Keratinocyte (primary cell): ENCODE measurements at regions not wholly inside any gene's neighbourhood (a gene's known extent, or its start where the extent isn't known, plus 50 kb on each side); places are given as distances from the start of the nearest gene placed in this dataset.
"Not testable (repeated sequence)": the region's sequence is repeated elsewhere in the genome, so short reads cannot be mapped to it uniquely, and the experiment has no call there.

ENCODE experiments used
- DNase-seq: peaks from one replicate; pipeline ENCODE4 v3.0.0-alpha.2; 2011; ENCODE audit warnings: low read depth, missing footprints, low spot score
- FAIRE-seq: peaks from 2 replicates; lab custom pipeline; 2011; peaks lifted over from hg19 to GRCh38; lab: Jason Lieb, UNC
- H2AFZ ChIP-seq: 2 replicates; pipeline ENCODE4 v1.6.0; 2012; ENCODE audit warnings: low read length, control low read depth, inconsistent platforms; ENCODE audit not compliant: control insufficient read depth
- H3K27ac ChIP-seq: 2 replicates; pipeline ENCODE4 v1.5.1; 2011; ENCODE audit warnings: low read length; ENCODE audit not compliant: control insufficient read depth, insufficient read depth
- H3K27me3 ChIP-seq: 3 replicates; pipeline ENCODE4 v1.6.0; 2011; ENCODE audit warnings: low read length; ENCODE audit not compliant: control insufficient read depth, insufficient read depth; ENCODE audit errors: extremely low read depth
- H3K36me3 ChIP-seq, 2 experiments: 2 replicates in 1 of 2; 3 replicates in 1 of 2; pipeline ENCODE4 v1.5.1; 2011; ENCODE audit warnings: low read length in 2 of 2, mild to moderate bottlenecking in 1 of 2; ENCODE audit not compliant: control insufficient read depth in 2 of 2, insufficient read depth in 2 of 2; ENCODE audit errors: extremely low read depth in 1 of 2
- H3K4me1 ChIP-seq: 3 replicates; pipeline ENCODE4 v1.5.1; 2011; ENCODE audit warnings: low read length; ENCODE audit not compliant: control insufficient read depth, insufficient read depth; ENCODE audit errors: extremely low read depth
- H3K4me2 ChIP-seq: 3 replicates; pipeline ENCODE4 v1.6.0; 2011; ENCODE audit warnings: low read depth, low read length; ENCODE audit not compliant: control insufficient read depth, insufficient read depth; ENCODE audit errors: extremely low read depth
- H3K4me3 ChIP-seq, 3 experiments: fragments of 200-600 bp in 1 of 3; sonication (generic) in 1 of 3; 2 replicates in 2 of 3; 3 replicates in 1 of 3; pipeline ENCODE4 v1.5.1; 2011 to 2016; ENCODE audit warnings: low read length in 3 of 3, mild to moderate bottlenecking in 3 of 3, control low read depth in 2 of 3, inconsistent platforms in 1 of 3, low read depth in 1 of 3, mixed read lengths in 1 of 3, mixed run types in 1 of 3, moderate library complexity in 1 of 3; ENCODE audit not compliant: control insufficient read depth in 2 of 3, insufficient read depth in 2 of 3; ENCODE audit errors: extremely low read depth in 1 of 3
- H3K79me2 ChIP-seq: 2 replicates; pipeline ENCODE4 v1.6.0; 2012; ENCODE audit warnings: low read length; ENCODE audit not compliant: control insufficient read depth, insufficient read depth
- H3K9ac ChIP-seq: 3 replicates; pipeline ENCODE4 v1.6.0; 2011; ENCODE audit warnings: low read length; ENCODE audit not compliant: control insufficient read depth, insufficient read depth; ENCODE audit errors: extremely low read depth
- H3K9me1 ChIP-seq: 3 replicates; pipeline ENCODE4 v1.6.0; 2011; ENCODE audit warnings: low read length; ENCODE audit not compliant: control insufficient read depth, insufficient read depth; ENCODE audit errors: extremely low read depth
- H3K9me3 ChIP-seq: 2 replicates; pipeline ENCODE4 v1.5.1; 2012; ENCODE audit warnings: low read depth, low read length; ENCODE audit not compliant: control insufficient read depth
- H4K20me1 ChIP-seq: 3 replicates; pipeline ENCODE4 v1.6.0; 2011; ENCODE audit warnings: low read length; ENCODE audit not compliant: control insufficient read depth, insufficient read depth; ENCODE audit errors: extremely low read depth
- EZH2 ChIP-seq: IDR thresholded peaks from one replicate; pipeline ENCODE4 v1.6.1; 2012; ENCODE audit warnings: inconsistent platforms, mild to moderate bottlenecking, low read length, moderate library complexity
- dilution Hi-C: fragments of 300-500 bp; cut with MboI; formaldehyde crosslinking; loops from one replicate; pipeline ENCODE4 v1.7.0; 2020; ENCODE audit warnings: low sequenced_read_pairs; ENCODE audit not compliant: extremely low pct_ligation_motif_present
- TF ChIP-seq, protein P1 (sequence below), 3 experiments: IDR thresholded peaks in 1 of 3; conservative IDR thresholded peaks in 1 of 3; optimal IDR thresholded peaks in 1 of 3; 2 replicates in 2 of 3; 3 replicates in 1 of 3; pipeline versions ENCODE3 to v1.5.1; 2011; ENCODE audit warnings: low read length in 3 of 3, mild to moderate bottlenecking in 3 of 3, moderate library complexity in 2 of 3, control low read depth in 1 of 3, inconsistent platforms in 1 of 3; ENCODE audit not compliant: insufficient read depth in 2 of 3; ENCODE audit errors: extremely low read depth in 1 of 3

DNA sequence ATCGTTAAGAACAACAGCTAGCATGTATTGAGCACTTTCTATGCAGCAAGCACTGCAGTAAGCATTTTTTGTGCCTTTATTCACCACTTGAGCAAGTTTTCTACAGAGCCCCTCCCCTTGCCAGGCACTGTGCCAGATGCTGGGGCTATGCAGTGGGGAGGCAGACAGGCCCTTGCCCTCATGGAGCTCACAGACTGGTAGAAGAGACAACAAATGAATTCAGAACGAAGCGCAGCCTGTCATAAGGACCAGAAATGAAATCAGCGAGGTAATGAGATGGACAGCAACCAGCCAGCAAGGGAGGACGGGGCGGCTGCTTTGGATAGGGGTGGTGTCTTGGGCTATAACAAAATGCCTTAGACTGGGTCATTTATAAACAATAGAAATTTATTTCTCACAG lies 68.8 kb downstream of the C9orf50 start:
- dilution Hi-C loops, result no loop called here
- no peak overlapping the region for H3K4me2 ChIP-seq

GRCh38 chr9:129551393-129551973 lies 69.4 kb downstream of the C9orf50 start:
- FAIRE-seq (no peak), DNase-seq (no peak)
- no peaks in the 10 kb centered on the region for H3K9me1 ChIP-seq
- H3K4me1 ChIP-seq, result peaks cover 3% of the 10 kb centered on the region
- H3K9ac ChIP-seq, result no peak overlapping the region
- H3K9me3 ChIP-seq, result no peaks in the 10 kb centered on the region
- H3K27me3 ChIP-seq, result peaks cover 4% of the 10 kb centered on the region
- H3K4me3 ChIP-seq, result no peak overlapping the region
- no peak overlapping the region for H3K4me2 ChIP-seq
- H4K20me1 ChIP-seq, result no peaks in the 10 kb centered on the region
- TF ChIP-seq EZH2, result no peak
- TF ChIP-seq, protein P1, sequence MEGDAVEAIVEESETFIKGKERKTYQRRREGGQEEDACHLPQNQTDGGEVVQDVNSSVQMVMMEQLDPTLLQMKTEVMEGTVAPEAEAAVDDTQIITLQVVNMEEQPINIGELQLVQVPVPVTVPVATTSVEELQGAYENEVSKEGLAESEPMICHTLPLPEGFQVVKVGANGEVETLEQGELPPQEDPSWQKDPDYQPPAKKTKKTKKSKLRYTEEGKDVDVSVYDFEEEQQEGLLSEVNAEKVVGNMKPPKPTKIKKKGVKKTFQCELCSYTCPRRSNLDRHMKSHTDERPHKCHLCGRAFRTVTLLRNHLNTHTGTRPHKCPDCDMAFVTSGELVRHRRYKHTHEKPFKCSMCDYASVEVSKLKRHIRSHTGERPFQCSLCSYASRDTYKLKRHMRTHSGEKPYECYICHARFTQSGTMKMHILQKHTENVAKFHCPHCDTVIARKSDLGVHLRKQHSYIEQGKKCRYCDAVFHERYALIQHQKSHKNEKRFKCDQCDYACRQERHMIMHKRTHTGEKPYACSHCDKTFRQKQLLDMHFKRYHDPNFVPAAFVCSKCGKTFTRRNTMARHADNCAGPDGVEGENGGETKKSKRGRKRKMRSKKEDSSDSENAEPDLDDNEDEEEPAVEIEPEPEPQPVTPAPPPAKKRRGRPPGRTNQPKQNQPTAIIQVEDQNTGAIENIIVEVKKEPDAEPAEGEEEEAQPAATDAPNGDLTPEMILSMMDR (optimal IDR thresholded peaks at IDR 0.05 in 1 of 3, IDR thresholded peaks at IDR 0.05 in 1 of 3, conservative IDR thresholded peaks at IDR 0.05 in 1 of 3; ENCODE audit: extremely low read depth in 1 of 3, insufficient read depth in 2 of 3, low read length in 3 of 3), result no peak
- H3K79me2 ChIP-seq, result no peaks in the 10 kb centered on the region
- H2AFZ ChIP-seq, result no peak overlapping the region
- H3K27ac ChIP-seq, result no peak overlapping the region
- no peaks in the 10 kb centered on the region for H3K36me3 ChIP-seq
- dilution Hi-C loops, result no loop called here

More for the DNA sequence above, 68.8 kb downstream of the C9orf50 start:
- TF ChIP-seq, protein P1 (optimal IDR thresholded peaks at IDR 0.05 in 1 of 3, IDR thresholded peaks at IDR 0.05 in 1 of 3, conservative IDR thresholded peaks at IDR 0.05 in 1 of 3; ENCODE audit: extremely low read depth in 1 of 3, insufficient read depth in 2 of 3, low read length in 3 of 3), result no peak
- no peak for TF ChIP-seq EZH2
- Histone ChIP-seq H3K4me1 (peaks cover 3% of the 10 kb centered on the region), H3K9ac (no peak overlapping the region), H3K27ac (no peak overlapping the region), H3K4me3 (no peak overlapping the region), H3K79me2 (no peaks in the 10 kb centered on the region), H3K9me3 (no peaks in the 10 kb centered on the region), H3K36me3 (no peaks in the 10 kb centered on the region), H3K27me3 (peaks cover 4% of the 10 kb centered on the region), H2AFZ (no peak overlapping the region), H4K20me1 (no peaks in the 10 kb centered on the region), H3K9me1 (no peaks in the 10 kb centered on the region)
- DNase-seq (no peak), FAIRE-seq (no peak)

DNA sequence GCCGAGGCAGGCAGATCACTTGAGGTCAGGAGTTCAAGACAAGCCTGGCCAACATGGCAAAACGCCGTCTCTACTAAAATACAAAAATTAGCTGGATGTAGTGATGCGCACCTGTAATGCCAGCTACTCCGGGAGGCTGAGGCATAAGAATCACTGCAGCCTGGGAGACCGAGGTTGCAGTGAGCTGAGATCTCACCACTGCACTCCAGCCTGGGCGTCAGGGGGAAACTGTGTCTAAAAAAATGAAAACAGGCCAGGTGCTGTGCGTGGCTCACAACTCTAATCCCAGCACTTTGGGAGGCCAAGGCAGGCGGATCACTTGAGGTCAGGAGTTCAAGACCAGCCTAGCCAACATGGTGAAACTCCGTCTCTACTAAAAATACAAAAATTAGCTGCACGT lies 69.9 kb downstream of the C9orf50 start:
- H3K4me1 ChIP-seq, DNase-seq, H3K79me2 ChIP-seq, H4K20me1 ChIP-seq, FAIRE-seq, H2AFZ ChIP-seq, H3K4me3 ChIP-seq, H3K36me3 ChIP-seq, dilution Hi-C loops, H3K27me3 ChIP-seq, H3K9ac ChIP-seq, H3K4me2 ChIP-seq, H3K27ac ChIP-seq, H3K9me1 ChIP-seq, H3K9me3 ChIP-seq: not testable (repeated sequence)
